NT2/D1 (cell line): ENCODE measurements at regions not wholly inside any gene's neighbourhood (a gene's known extent, or its start where the extent isn't known, plus 50 kb on each side); places are given as distances from the start of the nearest gene placed in this dataset.

ENCODE experiments used
- SUZ12 ChIP-seq: IDR thresholded peaks from 2 replicates; pipeline ENCODE4 v1.6.1; 2011; ENCODE audit not compliant: insufficient read length, insufficient read depth; ENCODE audit errors: extremely low read depth
- YY1 ChIP-seq: IDR thresholded peaks from 2 replicates; pipeline ENCODE4 v1.6.1; 2011; ENCODE audit not compliant: insufficient read length, insufficient read depth
- ZNF274 ChIP-seq: IDR thresholded peaks from 2 replicates; pipeline ENCODE4 v1.6.1; 2011; ENCODE audit warnings: mild to moderate bottlenecking, low read depth, low read length

DNA sequence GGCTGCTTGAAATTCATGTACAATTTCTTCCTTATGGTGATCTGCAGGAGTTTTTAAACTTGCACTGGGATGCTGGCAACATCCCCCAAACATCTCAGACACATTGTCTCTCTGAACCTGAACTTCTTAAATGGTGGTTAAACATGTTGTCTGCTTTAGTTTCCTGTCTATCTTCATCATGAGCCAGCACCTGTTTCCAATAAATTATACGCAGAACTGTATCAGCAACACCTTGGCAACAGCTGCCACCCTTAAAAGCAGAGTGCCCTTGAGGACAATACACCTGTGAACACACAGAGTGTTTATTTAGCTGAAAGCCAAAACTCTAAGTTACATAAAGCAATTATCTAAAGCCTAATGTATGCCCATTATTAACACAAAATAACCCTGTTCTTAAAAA, 242.9 kb downstream of the WNT5A start:
- TF ChIP-seq ZNF274 (no peak), SUZ12 (no peak), YY1 (no peak)
